ENCODE measurements at regions not wholly inside any gene's neighbourhood (a gene's known extent, or its start where the extent isn't known, plus 50 kb on each side); places are given as distances from the start of the nearest gene placed in this dataset.
"Not testable (repeated sequence)": the region's sequence is repeated elsewhere in the genome, so short reads cannot be mapped to it uniquely, and the experiment has no call there.

GRCh38 chr18:4755848-4756247 is 300.7 kb upstream of the DLGAP1 start:
- intact Hi-C loops (cut with DNase I) = no loop called here
- ATAC-seq (no peak), FAIRE-seq (no peak), DNase-seq (no peak)
- 50 to 66% methylated on average over 4 of the region's 4 CpGs for WGBS, 2 donors
- Histone ChIP-seq H3K4me1 (no peaks in the 10 kb centered on the region), H3K27me3 (no peaks in the 10 kb centered on the region), H3K36me3 (no peaks in the 10 kb centered on the region), H3K4me3 (no peak overlapping the region), H3K9me3 (no peaks in the 10 kb centered on the region), H3K27ac (no peak overlapping the region)
- no peak for TF ChIP-seq CTCF (IDR thresholded peaks at IDR 0.05)

DNA sequence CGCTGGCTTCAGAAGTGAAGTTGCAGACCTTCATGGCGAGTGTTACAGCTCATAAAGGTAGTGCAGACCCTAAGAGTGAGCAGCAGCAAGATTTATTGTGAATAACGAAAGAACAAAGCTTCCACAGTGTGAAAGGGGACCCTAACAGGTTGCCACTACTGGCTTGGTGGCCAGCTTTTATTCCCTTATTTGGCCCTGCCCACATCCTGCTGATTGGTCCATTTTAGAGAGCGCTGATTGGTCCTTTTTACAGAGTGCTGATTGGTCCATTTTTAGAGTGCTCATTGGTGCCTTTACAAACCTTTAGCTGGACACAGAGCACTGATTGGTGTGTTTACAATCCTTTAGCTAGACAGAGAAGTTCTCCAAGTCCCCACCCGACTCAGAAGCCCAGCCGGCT is 298.0 kb upstream of the DLGAP1 start:
- H3K27me3 ChIP-seq; H3K9me3 ChIP-seq; FAIRE-seq; H3K4me3 ChIP-seq; DNase-seq; H3K27ac ChIP-seq; H3K4me1 ChIP-seq; intact Hi-C loops (cut with DNase I); H3K36me3 ChIP-seq; ATAC-seq: not testable (repeated sequence)
- 47 to 52% methylated on average over 6 of the region's 6 CpGs for WGBS, 2 donors

- no peak for FAIRE-seq
- no peak for ATAC-seq
- intact Hi-C loops (cut with DNase I) = no loop called here
- Histone ChIP-seq H3K4me3 (no peak overlapping the region), H3K9me3 (no peaks in the 10 kb centered on the region), H3K36me3 (no peaks in the 10 kb centered on the region), H3K4me1 (no peaks in the 10 kb centered on the region), H3K27ac (no peak overlapping the region), H3K27me3 (no peaks in the 10 kb centered on the region)
- TF ChIP-seq CTCF (IDR thresholded peaks at IDR 0.05) = no peak
- DNase-seq = no peak
- WGBS, 2 donors = 69 to 78% methylated on average over 3 of the region's 3 CpGs
Measured at GRCh38 chr18:4751523-4751922, 296.4 kb upstream of the DLGAP1 start.

- Histone ChIP-seq H3K36me3 (no peaks in the 10 kb centered on the region), H3K27me3 (no peaks in the 10 kb centered on the region), H3K4me3 (no peak overlapping the region), H3K9me3 (no peaks in the 10 kb centered on the region), H3K27ac (no peak overlapping the region), H3K4me1 (no peaks in the 10 kb centered on the region)
- TF ChIP-seq CTCF (IDR thresholded peaks at IDR 0.05) = no peak
- 52 to 60% methylated on average over 8 of the region's 8 CpGs for WGBS, 2 donors
- intact Hi-C loops (cut with DNase I) = no loop called here
- FAIRE-seq (no peak), ATAC-seq (no peak), DNase-seq (no peak)
Measured at GRCh38 chr18:4750393-4751346, 295.6 kb upstream of the DLGAP1 start.

DNA sequence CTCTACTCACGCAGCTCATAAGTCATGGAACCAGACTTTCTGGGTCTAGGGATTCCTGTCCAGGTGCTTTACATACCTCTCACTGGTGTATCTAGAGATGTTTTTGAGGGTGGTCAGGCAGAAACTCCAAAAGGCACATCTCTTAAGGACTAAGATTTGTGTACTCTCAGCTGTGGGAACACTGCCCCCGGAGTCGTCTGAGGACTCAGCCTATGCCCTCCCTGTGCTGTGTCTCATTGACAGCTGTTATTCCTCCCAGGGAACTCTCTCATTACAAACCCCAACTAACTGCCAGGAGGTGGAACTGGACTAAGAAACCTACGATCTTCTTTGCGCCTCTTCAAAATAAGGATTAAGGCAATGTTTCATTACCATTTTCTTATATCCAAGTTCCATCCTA is 293.9 kb upstream of the DLGAP1 start:
- Histone ChIP-seq H3K36me3 (no peaks in the 10 kb centered on the region), H3K9me3 (no peaks in the 10 kb centered on the region), H3K4me3 (no peak overlapping the region), H3K27me3 (no peaks in the 10 kb centered on the region), H3K27ac (no peak overlapping the region), H3K4me1 (no peaks in the 10 kb centered on the region)
- DNase-seq (no peak), FAIRE-seq (no peak), ATAC-seq (no peak)
- intact Hi-C loops (cut with DNase I) = no loop called here
- no peak for TF ChIP-seq CTCF (IDR thresholded peaks at IDR 0.05)
- WGBS, 2 donors = 30 to 40% methylated on average over 5 of the region's 5 CpGs
